ENCODE measurements at regions not wholly inside any gene's neighbourhood (a gene's known extent, or its start where the extent isn't known, plus 50 kb on each side); places are given as distances from the start of the nearest gene placed in this dataset.

GRCh38 chr4:4631150-4631549 is 89.3 kb upstream of the STX18 start:
- H3K27me3 ChIP-seq (replicated peaks in 1 of 7): no peaks in the 10 kb centered on the region
- no peaks in the 10 kb centered on the region for H3K9me3 ChIP-seq
- intact Hi-C loops (cut with DNase I; ENCODE audit: low total_unique reads): no loop called here
- TF ChIP-seq, protein P1, sequence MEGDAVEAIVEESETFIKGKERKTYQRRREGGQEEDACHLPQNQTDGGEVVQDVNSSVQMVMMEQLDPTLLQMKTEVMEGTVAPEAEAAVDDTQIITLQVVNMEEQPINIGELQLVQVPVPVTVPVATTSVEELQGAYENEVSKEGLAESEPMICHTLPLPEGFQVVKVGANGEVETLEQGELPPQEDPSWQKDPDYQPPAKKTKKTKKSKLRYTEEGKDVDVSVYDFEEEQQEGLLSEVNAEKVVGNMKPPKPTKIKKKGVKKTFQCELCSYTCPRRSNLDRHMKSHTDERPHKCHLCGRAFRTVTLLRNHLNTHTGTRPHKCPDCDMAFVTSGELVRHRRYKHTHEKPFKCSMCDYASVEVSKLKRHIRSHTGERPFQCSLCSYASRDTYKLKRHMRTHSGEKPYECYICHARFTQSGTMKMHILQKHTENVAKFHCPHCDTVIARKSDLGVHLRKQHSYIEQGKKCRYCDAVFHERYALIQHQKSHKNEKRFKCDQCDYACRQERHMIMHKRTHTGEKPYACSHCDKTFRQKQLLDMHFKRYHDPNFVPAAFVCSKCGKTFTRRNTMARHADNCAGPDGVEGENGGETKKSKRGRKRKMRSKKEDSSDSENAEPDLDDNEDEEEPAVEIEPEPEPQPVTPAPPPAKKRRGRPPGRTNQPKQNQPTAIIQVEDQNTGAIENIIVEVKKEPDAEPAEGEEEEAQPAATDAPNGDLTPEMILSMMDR (IDR thresholded peaks at IDR 0.05 in 8 of 11, conservative IDR thresholded peaks at IDR 0.05 in 3 of 11): no peak
- TF ChIP-seq POLR2AphosphoS5 (IDR thresholded peaks at IDR 0.05): no peak
- TF ChIP-seq POLR2A (IDR thresholded peaks at IDR 0.05): no peak
- no peak overlapping the region for H3K27ac ChIP-seq
- H3K36me3 ChIP-seq: no peaks in the 10 kb centered on the region
- no peak overlapping the region for H3K4me3 ChIP-seq
- DNase-seq: no peak
- H3K4me1 ChIP-seq: no peaks in the 10 kb centered on the region

DNA sequence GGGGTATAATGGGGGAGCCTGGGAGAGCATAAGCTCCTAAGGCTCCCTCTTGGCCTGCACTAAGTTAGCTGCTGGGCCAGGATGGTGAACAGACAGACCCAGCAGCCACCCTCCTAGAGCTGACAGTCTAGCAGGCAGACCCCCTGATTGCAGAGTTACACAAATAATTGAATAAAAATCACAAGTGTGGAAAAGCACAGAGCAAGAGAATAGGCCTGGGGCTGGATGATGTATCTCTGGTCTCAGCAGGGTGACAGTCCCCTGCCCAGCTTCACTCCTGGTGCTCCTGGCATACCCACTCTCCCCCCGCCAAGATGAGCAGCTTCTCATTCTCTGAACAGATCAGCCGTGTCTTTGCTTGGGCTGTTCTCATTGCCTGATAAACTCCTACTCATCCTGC is 86.1 kb upstream of the STX18 start:
- DNase-seq: no peak
- H3K27me3 ChIP-seq (replicated peaks in 1 of 7): no peaks in the 10 kb centered on the region
- intact Hi-C loops (cut with DNase I; ENCODE audit: low total_unique reads): no loop called here
- 87 to 97% (median 93%) methylated on average over 2 of the region's 2 CpGs for WGBS, 5 donors
- TF ChIP-seq POLR2AphosphoS5 (IDR thresholded peaks at IDR 0.05): no peak
- TF ChIP-seq, protein P1 (IDR thresholded peaks at IDR 0.05 in 8 of 11, conservative IDR thresholded peaks at IDR 0.05 in 3 of 11): no peak
- no peak for TF ChIP-seq POLR2A (IDR thresholded peaks at IDR 0.05)
- H3K4me3 ChIP-seq: no peak overlapping the region
- no peak overlapping the region for H3K27ac ChIP-seq
- H3K36me3 ChIP-seq: no peaks in the 10 kb centered on the region
- no peaks in the 10 kb centered on the region for H3K9me3 ChIP-seq
- no peaks in the 10 kb centered on the region for H3K4me1 ChIP-seq

DNA sequence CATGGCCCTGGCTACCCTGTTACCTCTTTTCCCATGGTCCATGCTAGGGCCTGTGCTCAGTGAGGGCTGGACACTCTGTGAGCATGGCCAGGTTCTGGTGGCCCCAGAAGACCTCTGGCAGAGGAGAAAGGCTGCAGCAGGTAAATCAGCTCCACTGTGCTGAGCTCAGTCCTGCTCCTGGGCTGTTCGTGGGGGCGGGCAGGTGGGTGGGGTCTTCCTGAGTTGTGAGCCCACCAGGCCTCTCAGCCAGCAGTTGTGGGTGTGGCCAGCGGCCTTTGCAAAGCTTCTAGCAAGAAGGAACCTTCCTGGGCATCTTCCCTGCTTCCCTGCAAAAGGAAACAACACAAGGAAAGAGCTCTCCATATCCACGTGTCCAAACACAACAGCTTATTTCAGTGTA is 85.3 kb upstream of the STX18 start:
- TF ChIP-seq POLR2AphosphoS5 (IDR thresholded peaks at IDR 0.05): no peak
- TF ChIP-seq, protein P1 (IDR thresholded peaks at IDR 0.05 in 8 of 11, conservative IDR thresholded peaks at IDR 0.05 in 3 of 11): no peak
- TF ChIP-seq POLR2A (IDR thresholded peaks at IDR 0.05): no peak
- Histone ChIP-seq H3K4me3 (no peak overlapping the region), H3K4me1 (no peaks in the 10 kb centered on the region), H3K36me3 (no peaks in the 10 kb centered on the region), H3K27ac (no peak overlapping the region), H3K27me3 (replicated peaks in 1 of 7) (no peaks in the 10 kb centered on the region), H3K9me3 (no peaks in the 10 kb centered on the region)
- 75 to 86% (median 83%) methylated on average over 4 of the region's 4 CpGs for WGBS, 5 donors
- no peak for DNase-seq
- intact Hi-C loops (cut with DNase I; ENCODE audit: low total_unique reads): no loop called here

- intact Hi-C loops (cut with DNase I; ENCODE audit: low total_unique reads): no loop called here
- Histone ChIP-seq H3K27ac (no peak overlapping the region), H3K9me3 (peaks cover 0 to 9% (median 0%) of the 10 kb centered on the region in 8 donors), H3K4me3 (no peak overlapping the region), H3K4me1 (no peaks in the 10 kb centered on the region), H3K36me3 (no peaks in the 10 kb centered on the region), H3K27me3 (replicated peaks in 1 of 7) (no peaks in the 10 kb centered on the region)
- TF ChIP-seq, protein P1 (IDR thresholded peaks at IDR 0.05 in 8 of 11, conservative IDR thresholded peaks at IDR 0.05 in 3 of 11): no peak
- TF ChIP-seq POLR2A (IDR thresholded peaks at IDR 0.05) (no peak), POLR2AphosphoS5 (IDR thresholded peaks at IDR 0.05) (no peak)
- DNase-seq: no peak
- 51 to 78% (median 66%) methylated on average over 5 of the region's 5 CpGs for WGBS, 5 donors
These were observed 83.6 kb upstream of the STX18 start for GRCh38 chr4:4625488-4625887.

Data from spleen (tissue), 11 donors.